Tibial nerve (tissue), 3 donors: ENCODE measurements at regions not wholly inside any gene's neighbourhood (a gene's known extent, or its start where the extent isn't known, plus 50 kb on each side); places are given as distances from the start of the nearest gene placed in this dataset.
"Not testable (repeated sequence)": the region's sequence is repeated elsewhere in the genome, so short reads cannot be mapped to it uniquely, and the experiment has no call there.

Experiments used
- CTCF ChIP-seq, 5 experiments: fragments of 200-600 bp in 3 of 5; fragments of 450-650 bp in 2 of 5; sonication (generic) in 3 of 5; IDR thresholded peaks; one replicate each; pipeline ENCODE4 v1.5.1; 2016 to 2019; ENCODE audit warnings: antibody characterized with exemption in 5 of 5, mild to moderate bottlenecking in 3 of 5, moderate library complexity in 2 of 5
- POLR2A ChIP-seq, 2 donors: fragments of 450-650 bp; IDR thresholded peaks; one replicate each; pipeline ENCODE4 v1.6.1; 2017; ENCODE audit warnings: antibody characterized with exemption in 2 of 2, mild to moderate bottlenecking in 2 of 2, moderate library complexity in 2 of 2

DNA sequence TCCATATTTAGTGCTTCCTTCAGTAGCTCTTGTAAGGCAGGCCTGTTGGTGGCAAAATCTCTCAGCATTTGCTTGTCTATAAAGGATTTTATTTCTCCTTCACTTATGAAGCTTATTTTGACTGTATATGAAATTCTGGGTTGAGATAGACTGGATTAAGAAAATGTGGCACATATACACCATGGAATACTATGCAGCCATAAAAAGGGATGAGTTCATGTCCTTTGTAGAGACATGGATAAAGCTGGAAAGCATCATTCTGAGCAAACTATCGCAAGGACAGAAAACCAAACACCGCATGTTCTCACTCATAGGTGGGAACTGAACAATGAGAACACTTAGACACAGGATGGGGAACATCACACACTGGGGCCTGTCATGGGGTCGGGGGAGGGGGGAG, 73.1 kb downstream of the ADCYAP1 start:
- not testable (repeated sequence) for TF ChIP-seq CTCF, POLR2A (IDR thresholded peaks at IDR 0.05)
